GM19023 (cell line): ENCODE measurements at regions not wholly inside any gene's neighbourhood (a gene's known extent, or its start where the extent isn't known, plus 50 kb on each side); places are given as distances from the start of the nearest gene placed in this dataset.

Source experiments
- ATAC-seq: cut with Tn5 transposase; IDR thresholded peaks from one replicate; pipeline ENCODE4 v1.9.1; 2021; ENCODE audit warnings: mild to moderate bottlenecking, moderate library complexity; ENCODE audit not compliant: unreplicated experiment

DNA sequence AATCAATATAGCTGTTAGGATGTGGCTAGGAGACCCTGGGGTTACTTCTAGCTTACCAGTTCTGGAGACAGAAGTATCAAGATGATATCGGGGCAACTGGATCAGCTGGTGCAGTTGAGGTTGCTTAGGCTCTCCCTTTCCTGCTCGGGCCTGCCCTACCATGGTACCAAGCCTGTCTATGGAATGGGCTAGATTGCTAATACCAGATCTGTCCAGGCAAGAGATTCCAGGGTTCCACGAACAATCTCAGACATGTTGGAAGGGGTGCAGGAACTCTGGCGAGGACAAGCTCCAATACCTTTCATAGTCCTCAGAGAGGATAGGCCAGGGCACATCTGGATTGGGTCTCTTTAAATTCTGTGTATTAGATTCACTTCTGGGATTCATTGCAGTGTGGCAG is 53.8 kb downstream of the ADM start:
- ATAC-seq = no peak

DNA sequence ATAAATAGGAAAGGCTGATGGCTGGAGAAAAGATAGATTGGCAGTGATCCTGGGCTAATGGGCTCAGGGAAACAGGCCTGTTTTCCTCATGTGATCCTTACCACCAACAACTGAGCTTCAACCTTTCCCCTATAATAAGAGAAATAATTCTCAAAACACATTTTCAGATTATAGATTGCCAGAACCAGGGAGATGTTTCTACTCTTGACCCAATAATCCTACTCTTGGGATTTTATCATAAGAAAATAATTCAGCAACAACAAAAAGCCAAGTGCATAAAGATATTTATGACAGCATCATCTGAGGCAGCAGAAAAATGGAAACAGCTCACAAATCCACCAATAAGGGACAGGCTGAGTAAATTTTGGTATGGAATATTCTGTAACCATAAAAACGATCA is 54.3 kb downstream of the ADM start:
- no peak for ATAC-seq

DNA sequence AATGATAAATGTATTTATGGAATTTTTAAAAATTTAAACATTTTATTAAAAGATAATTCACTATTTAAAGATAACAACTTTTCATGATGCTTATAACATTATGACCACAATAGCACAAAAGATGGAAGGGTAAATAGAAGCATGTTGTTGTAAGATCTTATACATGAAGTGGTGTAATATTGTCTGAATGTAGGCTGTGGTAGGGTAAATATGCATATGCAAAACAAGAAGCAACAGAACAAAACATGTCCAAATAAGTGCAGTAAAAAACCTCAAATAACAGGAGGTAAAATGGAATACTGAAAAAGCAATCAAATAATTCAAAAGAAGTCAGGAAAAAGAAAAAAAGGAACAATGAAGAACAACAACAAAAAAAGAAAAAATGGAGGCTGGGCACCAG is 56.0 kb downstream of the ADM start:
- ATAC-seq = no peak

DNA sequence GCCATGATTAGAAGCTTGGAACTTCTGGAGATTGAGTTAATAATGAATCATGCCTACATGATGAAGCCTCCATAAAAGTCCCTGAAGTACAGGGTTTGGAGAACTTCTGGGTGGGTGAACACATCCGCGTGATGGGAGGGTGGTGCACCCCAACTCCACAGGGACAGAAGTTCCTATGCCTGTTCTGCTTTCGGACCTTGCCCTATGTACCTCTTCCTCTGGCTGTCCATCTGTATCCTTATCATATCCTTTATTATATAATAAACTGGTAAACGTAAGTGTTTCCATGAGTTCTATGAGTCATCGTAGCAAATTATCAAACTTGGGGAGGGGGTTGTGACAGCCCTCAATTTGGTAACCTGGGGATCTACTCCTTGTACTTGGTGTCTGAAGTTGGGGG is 60.2 kb downstream of the ADM start:
- ATAC-seq = no peak

DNA sequence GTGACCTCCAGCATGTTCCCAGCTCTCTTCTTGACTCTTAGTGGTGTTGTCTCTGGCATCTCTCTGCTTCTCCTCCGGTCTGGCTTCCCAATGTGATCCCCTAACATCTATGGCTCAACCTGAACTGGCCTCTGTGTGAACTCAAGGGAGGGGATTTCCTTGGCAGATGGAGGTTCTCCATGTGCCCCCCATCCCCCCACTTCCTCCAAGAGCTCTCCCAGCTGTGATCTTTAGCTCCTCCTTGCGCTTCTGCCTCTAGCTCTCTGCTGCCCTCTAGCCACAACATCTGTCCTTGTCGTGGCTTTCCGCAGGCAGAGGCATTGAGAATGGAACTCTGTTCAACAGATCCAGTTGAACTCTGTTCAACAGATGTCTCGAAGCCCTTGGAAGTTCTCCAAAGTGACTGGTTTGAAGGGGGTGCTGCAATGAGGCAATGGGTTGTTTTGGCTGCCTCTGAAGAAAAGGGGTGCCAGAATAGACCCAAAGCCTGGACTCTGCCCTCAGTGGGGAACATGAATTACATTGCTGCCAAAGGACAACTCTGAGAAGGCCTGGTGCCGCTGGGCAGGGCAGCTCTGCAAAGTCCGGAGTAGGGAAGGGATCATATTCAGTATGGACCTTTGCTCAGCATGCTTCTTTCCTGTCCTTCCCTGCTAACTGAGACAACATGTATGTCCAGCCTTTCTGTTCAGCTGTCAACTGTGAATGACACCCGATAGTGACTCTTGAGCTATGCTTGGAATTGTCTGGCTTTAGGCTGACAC is 61.9 kb downstream of the ADM start:
- peak; percentile 93 for ATAC-seq

DNA sequence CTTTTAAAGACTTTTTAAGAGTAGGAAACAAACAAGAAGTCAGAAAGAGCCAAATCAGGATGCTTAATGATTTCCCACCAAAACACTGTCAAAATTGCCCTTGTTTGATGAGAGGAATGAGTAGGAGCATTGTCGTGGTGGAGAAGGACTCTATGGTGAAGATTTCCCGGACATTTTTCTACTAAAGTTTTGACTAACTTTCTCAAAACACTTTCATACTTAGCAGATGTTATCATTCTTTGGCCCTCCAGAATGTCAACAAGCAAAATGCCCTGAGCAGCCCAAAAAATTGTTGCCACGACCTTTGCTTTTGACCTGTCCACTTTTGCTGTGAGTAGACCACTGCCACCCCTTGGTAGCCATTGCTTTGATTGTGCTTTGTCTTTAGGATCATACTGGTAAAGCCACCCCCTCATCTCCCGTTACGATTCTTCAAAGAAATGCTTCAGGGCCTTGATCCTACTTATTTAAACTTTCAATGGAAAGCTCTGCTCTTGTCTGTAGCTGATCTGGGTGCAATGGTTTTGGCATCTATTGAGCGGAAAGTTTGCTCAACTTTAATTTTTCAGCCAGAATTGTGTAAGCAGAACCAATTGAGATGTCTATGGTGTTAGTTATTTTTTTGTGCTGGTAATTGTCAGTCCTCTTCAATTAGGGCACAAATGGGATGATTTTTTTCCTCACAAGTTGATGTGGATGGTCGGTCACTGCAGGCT is 67.2 kb downstream of the ADM start:
- no peak for ATAC-seq

DNA sequence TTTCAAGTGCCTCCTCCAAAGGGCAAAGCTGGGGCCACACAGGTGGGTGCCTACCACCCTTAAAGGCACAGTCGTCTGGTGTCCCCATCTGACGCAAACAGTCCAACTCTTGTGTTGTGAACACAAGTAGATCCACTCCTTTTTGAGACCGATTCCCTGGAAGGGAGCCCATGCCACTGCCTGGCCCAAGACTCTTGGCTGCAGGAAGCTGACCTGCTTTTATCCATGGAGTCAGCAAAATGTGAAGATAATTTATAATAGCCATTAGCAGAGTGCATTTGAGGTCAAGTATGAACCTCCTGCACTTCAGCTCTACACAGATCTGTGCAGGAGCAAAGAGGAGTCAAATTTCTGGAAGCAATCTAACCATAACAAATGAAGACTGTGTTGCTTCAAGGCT is 68.5 kb downstream of the ADM start:
- ATAC-seq = no peak

DNA sequence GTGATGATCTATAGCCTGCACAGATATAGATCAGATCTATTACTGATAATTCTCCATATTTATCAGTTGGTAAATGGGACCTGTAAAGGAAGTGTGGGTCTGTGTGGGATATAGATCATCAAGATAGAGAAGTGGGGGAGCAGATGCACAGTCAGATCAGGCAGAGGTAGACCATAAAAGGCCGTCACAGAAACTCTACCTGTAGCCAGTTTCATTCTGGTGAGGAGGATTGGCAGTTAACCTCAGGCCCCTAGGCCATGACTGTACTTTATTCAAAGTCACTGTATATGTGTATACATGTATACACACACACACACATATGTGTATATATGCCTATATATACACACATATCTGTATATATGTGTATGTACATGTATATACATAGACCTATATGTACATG is 69.1 kb downstream of the ADM start:
- ATAC-seq = no peak

DNA sequence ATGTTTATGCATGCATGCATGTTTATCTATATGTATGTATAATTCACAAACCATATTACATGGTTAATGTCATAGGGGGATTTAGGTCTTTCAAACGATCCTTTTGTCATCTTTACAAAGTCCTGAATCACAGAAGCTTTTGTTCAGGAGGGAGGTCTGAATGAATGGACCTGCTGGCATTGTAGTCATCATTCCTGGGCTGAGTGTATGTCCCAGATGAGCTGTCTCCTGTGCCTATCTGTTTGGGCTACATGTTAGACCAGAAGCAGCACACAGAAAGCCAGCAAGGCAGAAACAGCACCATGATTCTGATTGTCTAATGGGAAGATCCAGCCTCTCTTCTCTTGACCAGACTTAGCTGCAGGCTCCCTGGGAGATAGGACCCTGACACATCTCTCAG is 69.5 kb downstream of the ADM start:
- ATAC-seq = no peak

DNA sequence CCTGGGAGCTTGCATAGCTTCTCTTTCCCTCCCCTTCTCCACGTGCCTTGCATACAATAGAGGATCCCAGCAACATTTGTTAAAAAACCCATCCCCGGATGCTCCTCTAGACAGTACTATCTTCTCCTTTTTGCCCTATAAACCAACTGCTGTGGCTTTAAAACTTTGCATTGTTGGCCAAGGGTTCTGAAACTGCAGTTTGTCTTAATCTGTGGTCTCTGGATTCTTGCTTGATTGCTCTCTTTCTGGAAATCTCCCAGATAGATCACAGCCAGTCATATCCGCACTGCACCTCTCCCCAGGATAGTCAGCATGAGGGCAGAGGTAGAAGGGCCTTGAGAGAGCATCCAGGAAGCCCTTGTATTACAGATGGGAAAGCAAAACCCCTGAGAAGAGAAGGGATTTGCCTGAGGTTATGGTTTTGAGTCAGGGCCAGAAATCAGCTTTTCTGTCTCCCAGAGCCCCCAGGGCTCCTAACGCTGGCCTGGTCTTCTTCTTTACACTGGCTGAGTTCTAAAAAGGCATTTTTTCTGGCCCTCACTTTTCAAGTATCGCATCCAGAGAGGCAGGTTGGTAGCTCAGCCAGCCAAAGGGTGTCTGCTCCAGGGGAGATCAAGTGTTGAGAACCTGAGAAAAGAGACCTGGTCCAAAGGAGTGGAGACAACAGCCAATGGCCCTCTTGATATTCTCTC is 70.6 kb downstream of the ADM start:
- no peak for ATAC-seq

DNA sequence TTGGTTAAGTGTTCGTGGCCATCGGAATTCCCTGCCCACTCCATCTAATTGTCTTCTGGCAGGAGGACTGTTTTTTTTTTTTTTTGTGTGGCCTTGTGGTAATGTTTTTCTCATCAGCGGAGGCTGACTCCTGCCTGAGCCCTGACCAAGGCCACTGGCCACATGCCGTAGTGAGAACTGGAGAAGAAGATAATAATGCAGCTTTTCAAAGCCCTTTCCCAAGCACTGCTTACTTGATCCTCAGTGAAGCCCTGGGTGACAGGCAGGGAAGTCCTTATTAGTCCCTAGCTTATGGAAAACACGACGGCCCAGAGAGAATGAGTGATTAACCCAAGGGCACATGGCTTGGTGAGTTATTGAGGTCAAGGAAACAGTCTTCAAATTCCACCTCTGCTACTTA is 71.2 kb downstream of the ADM start:
- ATAC-seq = no peak

DNA sequence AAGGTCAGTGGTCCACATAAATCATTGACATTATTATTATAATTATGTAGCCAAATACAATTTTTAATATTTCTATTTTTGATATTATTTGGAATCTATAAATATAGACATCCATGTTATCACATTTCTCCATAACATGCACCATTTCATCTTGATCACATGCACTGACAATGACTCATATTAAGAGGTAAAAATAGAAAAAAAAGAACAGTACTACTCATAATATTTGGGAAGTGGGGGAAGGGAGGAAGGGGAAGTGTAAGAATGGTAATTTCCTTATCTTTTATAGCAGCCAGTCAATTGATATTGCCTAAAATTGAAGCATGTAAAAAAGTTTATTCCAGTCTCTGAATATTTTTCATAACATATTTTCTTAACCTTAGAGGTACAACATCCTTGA is 72.3 kb downstream of the ADM start:
- no peak for ATAC-seq

DNA sequence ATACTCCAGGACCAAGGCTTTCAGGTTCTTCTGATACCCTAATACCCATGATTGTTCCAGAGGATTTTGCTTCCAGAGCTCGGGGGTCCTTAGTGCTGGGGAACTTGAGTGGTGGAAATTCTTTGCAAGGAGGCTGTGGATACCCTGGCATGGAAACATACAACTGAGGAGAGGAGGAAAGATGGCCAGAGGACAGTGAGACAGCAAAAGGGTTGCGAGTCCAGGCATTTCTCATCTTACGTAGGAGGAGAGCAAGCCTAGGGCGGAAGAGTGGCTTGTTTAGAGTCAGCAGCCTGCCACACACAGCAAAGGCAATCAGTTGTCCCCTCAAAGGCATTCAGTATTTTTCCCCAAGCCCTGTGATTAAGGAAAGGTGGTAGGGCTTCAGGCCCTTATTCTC is 73.5 kb downstream of the ADM start:
- ATAC-seq = no peak

DNA sequence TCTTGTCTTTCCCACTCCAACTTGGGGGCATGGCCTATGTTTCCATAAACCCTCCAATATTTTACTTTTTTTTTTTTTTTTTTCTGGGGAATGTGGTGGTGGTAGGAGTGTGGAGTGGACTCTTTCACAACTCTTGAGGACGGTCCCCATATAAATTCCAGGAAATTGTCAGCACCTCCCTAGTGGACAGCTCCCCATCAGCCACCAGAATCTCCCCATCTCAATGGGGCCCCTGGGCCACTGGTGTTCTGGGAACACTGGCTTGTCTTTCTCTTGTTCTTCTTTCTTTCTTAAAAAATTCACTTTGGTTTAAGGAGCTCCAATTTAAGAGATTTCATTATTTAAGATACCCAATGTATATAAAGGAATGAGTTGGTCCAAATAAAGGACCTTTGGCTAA is 74.1 kb downstream of the ADM start:
- ATAC-seq = no peak

DNA sequence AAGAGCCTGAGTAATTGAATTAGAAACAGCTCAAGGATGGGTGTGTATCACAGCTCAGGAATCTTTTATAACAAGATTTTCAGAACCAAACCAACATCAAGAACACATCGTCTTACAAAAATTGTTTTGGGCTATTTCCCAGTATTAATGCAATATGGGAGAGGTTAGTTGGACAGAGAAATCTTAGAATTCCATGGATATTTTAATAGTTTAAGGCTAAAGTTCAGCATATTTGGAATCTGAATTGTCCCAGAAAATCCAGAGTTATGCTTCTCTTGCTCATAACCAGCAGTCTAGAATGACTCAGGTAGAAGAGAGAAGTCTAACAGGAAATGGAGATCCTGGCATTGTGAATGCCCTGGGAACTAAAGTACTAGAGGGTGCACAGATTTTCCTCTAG is 74.6 kb downstream of the ADM start:
- no peak for ATAC-seq

DNA sequence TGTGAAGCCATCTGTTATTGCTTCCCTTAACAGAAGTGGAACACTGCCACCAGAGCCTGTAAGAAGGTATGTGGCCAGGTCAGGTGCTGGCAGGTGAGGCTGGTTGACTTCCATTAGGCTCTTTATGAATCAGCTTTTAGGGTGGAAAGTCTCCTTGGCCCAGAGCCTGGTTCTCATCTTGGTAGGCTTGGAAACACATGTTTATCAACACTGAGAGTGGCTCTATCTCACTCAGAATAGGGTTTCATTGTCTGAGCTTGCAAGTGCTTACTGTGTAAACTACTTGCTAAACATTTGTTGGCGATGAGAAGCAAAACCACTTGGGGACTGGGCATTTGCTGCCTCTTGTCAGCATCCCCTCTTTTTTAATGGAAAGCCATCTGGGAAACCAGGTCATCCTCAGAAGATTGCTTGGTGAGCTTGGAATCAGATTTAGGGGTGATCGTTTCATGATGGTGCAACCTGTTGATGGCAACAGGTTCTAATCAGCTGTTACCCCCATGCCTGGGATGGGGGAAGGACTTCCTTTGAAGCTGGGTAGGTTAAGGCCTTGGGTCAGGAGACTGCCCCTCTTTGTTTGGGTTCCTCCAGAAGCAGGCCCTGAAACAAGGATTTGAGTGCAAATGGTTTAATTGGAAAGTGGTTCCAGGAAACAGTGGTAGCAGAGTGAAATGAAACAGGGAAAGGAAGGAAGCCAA is 75.0 kb upstream of the AMPD3 start:
- ATAC-seq = no peak

DNA sequence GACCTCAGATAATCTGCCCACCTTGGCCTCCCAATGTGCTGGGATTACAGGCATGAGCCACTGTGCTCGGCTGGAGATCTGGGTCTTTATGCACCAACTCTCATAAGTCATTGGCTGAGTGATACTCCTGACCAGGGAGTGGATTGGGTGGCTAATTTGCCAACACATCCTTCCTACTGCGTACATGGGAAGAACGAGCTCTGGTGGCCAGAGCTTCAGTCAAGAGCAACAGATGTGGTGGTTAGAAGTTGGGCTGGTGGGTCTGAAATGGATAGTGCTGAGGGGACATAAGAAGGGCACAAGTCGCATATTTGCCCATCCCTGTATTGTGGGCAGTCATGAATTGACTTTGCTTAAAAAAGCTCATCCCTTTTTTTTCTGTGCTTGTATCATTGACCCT is 74.1 kb upstream of the AMPD3 start:
- ATAC-seq = no peak

DNA sequence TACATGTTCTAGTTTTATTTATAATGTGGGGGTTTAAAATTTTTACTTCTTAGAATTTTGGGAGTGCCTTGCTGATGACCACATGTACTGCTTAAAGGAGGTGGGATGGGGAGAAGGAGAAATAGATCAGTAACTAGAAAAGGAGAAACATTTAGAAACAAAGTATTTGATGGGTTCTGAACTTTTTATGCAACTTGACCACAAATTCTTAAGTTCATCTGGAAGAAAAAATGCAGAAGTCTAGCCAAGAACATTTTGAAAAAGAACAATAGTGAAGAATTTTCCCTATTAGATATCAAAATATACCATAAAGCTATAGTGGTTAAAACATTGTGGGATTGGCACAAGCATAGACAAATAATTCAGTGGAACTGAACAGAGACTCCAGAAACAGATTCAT is 73.3 kb upstream of the AMPD3 start:
- no peak for ATAC-seq

DNA sequence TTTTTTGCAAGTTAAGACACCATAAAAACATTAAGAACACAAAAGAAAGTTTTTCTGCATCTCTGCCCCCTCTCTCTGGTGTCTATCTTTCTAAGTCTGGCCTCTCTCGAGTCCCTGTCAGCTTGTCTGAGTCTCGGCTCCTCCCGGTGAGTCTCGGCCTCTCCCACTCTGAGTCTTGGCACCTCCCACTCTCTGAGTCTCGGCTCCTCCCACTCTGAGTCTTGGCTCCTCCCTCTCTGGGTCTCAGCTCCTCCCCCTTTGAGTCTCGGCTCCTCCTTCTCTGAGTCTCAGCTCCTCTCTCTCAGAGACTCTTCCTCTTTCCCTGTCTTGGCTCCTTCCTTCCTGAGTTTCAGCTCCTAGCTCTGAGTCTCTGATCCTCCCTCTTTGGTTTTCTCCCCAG is 72.5 kb upstream of the AMPD3 start:
- ATAC-seq = no peak

DNA sequence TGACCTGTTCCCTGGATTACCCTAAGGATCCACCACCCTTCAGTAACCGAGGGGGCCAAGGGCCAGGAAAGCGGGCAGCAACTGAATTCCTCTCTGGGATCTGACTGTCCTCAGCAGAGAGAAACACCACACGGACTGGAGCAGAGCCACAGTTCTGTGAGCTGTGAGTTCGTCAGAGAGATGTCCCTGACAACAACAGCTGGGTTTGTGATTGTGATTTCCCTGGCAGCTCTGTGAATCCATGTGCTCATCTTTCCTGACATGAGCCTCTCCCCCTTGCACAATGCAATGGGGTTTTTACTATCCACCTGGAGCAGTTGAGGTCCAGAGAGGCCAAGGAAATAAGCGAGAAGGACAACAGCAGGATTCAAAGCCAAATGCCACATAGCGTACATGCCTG is 69.4 kb upstream of the AMPD3 start:
- ATAC-seq = no peak

DNA sequence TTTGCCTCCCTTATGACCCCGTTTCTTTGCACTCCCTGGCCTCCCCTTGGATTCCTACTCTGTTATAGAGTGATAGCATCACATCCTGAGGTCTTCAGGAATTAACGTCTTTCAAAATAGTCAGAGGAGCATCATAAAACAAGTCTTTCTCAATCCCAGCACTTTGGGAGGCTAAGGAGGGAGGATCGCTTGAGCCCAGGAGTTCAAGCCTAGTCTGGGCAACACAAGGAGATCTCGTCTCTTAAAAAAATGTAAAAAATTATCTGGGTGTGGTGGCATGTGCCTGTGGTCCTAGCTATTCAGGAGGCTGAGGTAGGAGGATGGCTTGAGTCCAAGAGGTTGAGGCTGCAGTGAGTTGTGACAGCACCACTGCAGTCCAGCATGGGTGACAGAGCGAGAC is 68.7 kb upstream of the AMPD3 start:
- no peak for ATAC-seq

DNA sequence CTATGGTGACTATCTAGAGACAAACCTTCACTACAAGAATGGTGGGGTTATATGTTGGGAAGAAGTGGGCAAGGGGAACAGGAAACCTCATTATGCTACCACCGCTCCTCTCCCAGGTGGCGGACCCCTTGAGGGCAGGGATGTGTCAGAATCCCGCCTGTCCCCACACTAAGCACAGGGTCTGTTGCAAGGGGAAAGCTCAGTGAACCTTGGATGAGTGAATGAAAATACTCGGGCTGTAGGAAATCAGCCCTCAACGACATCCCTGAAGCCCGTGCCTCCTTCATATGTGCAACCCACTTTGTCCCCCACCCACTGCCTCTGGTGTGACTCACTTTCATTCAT is 68.2 kb upstream of the AMPD3 start:
- ATAC-seq = no peak
